Neuron (in vitro differentiated cells): ENCODE measurements at regions not wholly inside any gene's neighbourhood (a gene's known extent, or its start where the extent isn't known, plus 50 kb on each side); places are given as distances from the start of the nearest gene placed in this dataset.

Experiments
- H2AFZ ChIP-seq: one replicate; pipeline ENCODE4 v1.6.1; 2013; ENCODE audit warnings: low read depth, mild to moderate bottlenecking, inconsistent platforms, low read length, moderate library complexity
- H3K27me3 ChIP-seq: one replicate; pipeline ENCODE4 v1.6.1; 2013; ENCODE audit warnings: low read length; ENCODE audit not compliant: insufficient read depth
- H3K36me3 ChIP-seq: one replicate; pipeline ENCODE4 v1.6.1; 2013; ENCODE audit warnings: low read length; ENCODE audit not compliant: insufficient read depth
- H3K4me1 ChIP-seq: one replicate; pipeline ENCODE4 v1.6.1; 2013; ENCODE audit warnings: low read length; ENCODE audit not compliant: insufficient read depth
- H3K4me3 ChIP-seq: 2 replicates; pipeline ENCODE4 v1.5.1; 2013; ENCODE audit warnings: mild to moderate bottlenecking, low read length, moderate library complexity
- H3K9me3 ChIP-seq: one replicate; pipeline ENCODE4 v1.6.1; 2013; ENCODE audit warnings: low read length

- H2AFZ ChIP-seq, result no peak overlapping the region
- H3K4me1 ChIP-seq, result no peaks in the 10 kb centered on the region
- H3K9me3 ChIP-seq, result no peaks in the 10 kb centered on the region
- H3K4me3 ChIP-seq, result no peak overlapping the region
- H3K36me3 ChIP-seq, result no peaks in the 10 kb centered on the region
- H3K27me3 ChIP-seq, result no peaks in the 10 kb centered on the region
Measured at GRCh38 chr4:166655231-166655630, 579.1 kb downstream of the SPOCK3 start.

GRCh38 chr4:166655705-166656104, 578.6 kb downstream of the SPOCK3 start:
- H3K4me3 ChIP-seq, result no peak overlapping the region
- H3K4me1 ChIP-seq, result no peaks in the 10 kb centered on the region
- H2AFZ ChIP-seq, result no peak overlapping the region
- no peaks in the 10 kb centered on the region for H3K36me3 ChIP-seq
- H3K9me3 ChIP-seq, result no peaks in the 10 kb centered on the region
- no peaks in the 10 kb centered on the region for H3K27me3 ChIP-seq

GRCh38 chr4:166657261-166657660, 577.0 kb downstream of the SPOCK3 start:
- Histone ChIP-seq H3K4me1 (no peaks in the 10 kb centered on the region), H3K4me3 (no peak overlapping the region), H3K27me3 (no peaks in the 10 kb centered on the region), H2AFZ (no peak overlapping the region), H3K36me3 (no peaks in the 10 kb centered on the region), H3K9me3 (no peaks in the 10 kb centered on the region)

GRCh38 chr4:166658585-166658984, 575.7 kb downstream of the SPOCK3 start:
- Histone ChIP-seq H3K4me1 (no peaks in the 10 kb centered on the region), H3K27me3 (no peaks in the 10 kb centered on the region), H3K4me3 (no peak overlapping the region)

GRCh38 chr4:166662266-166662843, 571.9 kb downstream of the SPOCK3 start:
- no peak overlapping the region for H3K4me3 ChIP-seq
- H3K9me3 ChIP-seq, result no peaks in the 10 kb centered on the region
- H3K4me1 ChIP-seq, result no peaks in the 10 kb centered on the region
- no peaks in the 10 kb centered on the region for H3K36me3 ChIP-seq
- no peak overlapping the region for H2AFZ ChIP-seq
- no peaks in the 10 kb centered on the region for H3K27me3 ChIP-seq

More at GRCh38 chr4:166658585-166658984, 575.7 kb downstream of the SPOCK3 start:
- H3K9me3 ChIP-seq, result no peaks in the 10 kb centered on the region
- H3K36me3 ChIP-seq, result no peaks in the 10 kb centered on the region
- H2AFZ ChIP-seq, result no peak overlapping the region

GRCh38 chr4:166670341-166670740, 564.0 kb downstream of the SPOCK3 start:
- H3K36me3 ChIP-seq, result no peaks in the 10 kb centered on the region
- H3K27me3 ChIP-seq, result no peaks in the 10 kb centered on the region
- H2AFZ ChIP-seq, result no peak overlapping the region
- no peaks in the 10 kb centered on the region for H3K4me1 ChIP-seq
- no peak overlapping the region for H3K4me3 ChIP-seq
- no peaks in the 10 kb centered on the region for H3K9me3 ChIP-seq

- Histone ChIP-seq H3K27me3 (no peaks in the 10 kb centered on the region), H3K36me3 (no peaks in the 10 kb centered on the region), H3K9me3 (no peaks in the 10 kb centered on the region), H3K4me3 (no peak overlapping the region), H3K4me1 (no peaks in the 10 kb centered on the region), H2AFZ (no peak overlapping the region)
Measured at GRCh38 chr4:166673911-166674310, 560.4 kb downstream of the SPOCK3 start.

GRCh38 chr4:166675411-166675810, 558.9 kb downstream of the SPOCK3 start:
- no peak overlapping the region for H2AFZ ChIP-seq
- H3K36me3 ChIP-seq, result no peaks in the 10 kb centered on the region
- H3K9me3 ChIP-seq, result no peaks in the 10 kb centered on the region
- no peaks in the 10 kb centered on the region for H3K27me3 ChIP-seq
- no peaks in the 10 kb centered on the region for H3K4me1 ChIP-seq
- H3K4me3 ChIP-seq, result no peak overlapping the region

GRCh38 chr4:166680796-166681195, 553.5 kb downstream of the SPOCK3 start:
- H3K4me3 ChIP-seq, result no peak overlapping the region
- H3K27me3 ChIP-seq, result no peaks in the 10 kb centered on the region
- no peaks in the 10 kb centered on the region for H3K4me1 ChIP-seq
- H2AFZ ChIP-seq, result no peak overlapping the region
- H3K9me3 ChIP-seq, result no peaks in the 10 kb centered on the region
- H3K36me3 ChIP-seq, result no peaks in the 10 kb centered on the region

GRCh38 chr4:166682200-166682599, 552.1 kb downstream of the SPOCK3 start:
- Histone ChIP-seq H3K36me3 (no peaks in the 10 kb centered on the region), H3K27me3 (no peaks in the 10 kb centered on the region)

More at GRCh38 chr4:166682200-166682599, 552.1 kb downstream of the SPOCK3 start:
- Histone ChIP-seq H3K4me3 (no peak overlapping the region), H3K9me3 (no peaks in the 10 kb centered on the region), H3K4me1 (no peaks in the 10 kb centered on the region), H2AFZ (no peak overlapping the region)
